ENCODE measurements at regions not wholly inside any gene's neighbourhood (a gene's known extent, or its start where the extent isn't known, plus 50 kb on each side); places are given as distances from the start of the nearest gene placed in this dataset.
"Not testable (repeated sequence)": the region's sequence is repeated elsewhere in the genome, so short reads cannot be mapped to it uniquely, and the experiment has no call there.

DNA sequence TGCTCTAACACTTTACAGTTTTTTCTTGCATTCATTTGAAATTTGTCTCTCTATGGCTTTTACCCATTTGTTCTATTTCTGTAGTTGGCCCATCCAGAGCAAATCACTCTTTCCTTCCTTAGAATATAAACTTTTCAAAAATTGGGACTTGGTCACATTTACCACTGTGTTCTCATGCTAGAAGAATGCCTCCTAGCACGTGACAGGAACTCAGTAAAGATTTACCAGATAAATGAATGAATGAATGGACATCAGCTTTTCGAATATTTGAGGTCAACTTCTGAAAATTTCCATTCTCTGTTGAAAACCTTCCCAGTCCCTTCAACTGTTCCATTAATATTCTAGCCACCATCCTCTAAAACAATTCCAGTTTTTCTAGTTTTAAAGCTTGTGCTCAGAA lies 294.5 kb downstream of the CD83 start:
- no peaks in the 10 kb centered on the region for H3K36me3 Mint-ChIP-seq (ENCODE audit: unreplicated experiment)
- no peak overlapping the region for H3K4me3 Mint-ChIP-seq (ENCODE audit: unreplicated experiment)
- DNase-seq (ENCODE audit: extremely low spot score, unreplicated experiment) = no peak

DNA sequence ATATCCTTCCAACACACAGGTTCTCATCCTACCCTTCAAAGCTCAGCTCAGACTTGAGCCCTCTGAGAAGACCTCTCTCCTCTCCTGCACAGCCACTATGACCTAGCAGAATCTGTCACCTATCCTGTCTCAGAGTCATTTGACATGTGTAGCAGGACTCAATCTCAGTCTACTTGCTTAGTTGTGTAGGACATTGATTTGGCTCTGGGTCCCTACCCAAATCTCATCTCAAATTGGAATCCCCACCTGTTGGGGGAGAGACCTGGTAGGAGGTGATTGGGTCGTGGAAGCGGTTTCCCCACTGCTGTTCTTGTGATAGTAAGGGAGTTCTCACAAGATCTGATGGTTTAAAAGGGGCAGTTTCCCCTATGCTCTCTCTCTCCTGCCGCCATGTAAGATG lies 297.9 kb downstream of the CD83 start:
- H3K9me3 Mint-ChIP-seq (ENCODE audit: unreplicated experiment) = peaks cover 10% of the 10 kb centered on the region
- no peaks in the 10 kb centered on the region for H3K4me1 Mint-ChIP-seq (ENCODE audit: unreplicated experiment)
- DNase-seq (ENCODE audit: extremely low spot score, unreplicated experiment) = no peak
- no peaks in the 10 kb centered on the region for H3K36me3 Mint-ChIP-seq (ENCODE audit: unreplicated experiment)
- H3K27me3 Mint-ChIP-seq (ENCODE audit: unreplicated experiment) = peaks cover 24% of the 10 kb centered on the region
- TF ChIP-seq, protein P1, sequence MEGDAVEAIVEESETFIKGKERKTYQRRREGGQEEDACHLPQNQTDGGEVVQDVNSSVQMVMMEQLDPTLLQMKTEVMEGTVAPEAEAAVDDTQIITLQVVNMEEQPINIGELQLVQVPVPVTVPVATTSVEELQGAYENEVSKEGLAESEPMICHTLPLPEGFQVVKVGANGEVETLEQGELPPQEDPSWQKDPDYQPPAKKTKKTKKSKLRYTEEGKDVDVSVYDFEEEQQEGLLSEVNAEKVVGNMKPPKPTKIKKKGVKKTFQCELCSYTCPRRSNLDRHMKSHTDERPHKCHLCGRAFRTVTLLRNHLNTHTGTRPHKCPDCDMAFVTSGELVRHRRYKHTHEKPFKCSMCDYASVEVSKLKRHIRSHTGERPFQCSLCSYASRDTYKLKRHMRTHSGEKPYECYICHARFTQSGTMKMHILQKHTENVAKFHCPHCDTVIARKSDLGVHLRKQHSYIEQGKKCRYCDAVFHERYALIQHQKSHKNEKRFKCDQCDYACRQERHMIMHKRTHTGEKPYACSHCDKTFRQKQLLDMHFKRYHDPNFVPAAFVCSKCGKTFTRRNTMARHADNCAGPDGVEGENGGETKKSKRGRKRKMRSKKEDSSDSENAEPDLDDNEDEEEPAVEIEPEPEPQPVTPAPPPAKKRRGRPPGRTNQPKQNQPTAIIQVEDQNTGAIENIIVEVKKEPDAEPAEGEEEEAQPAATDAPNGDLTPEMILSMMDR (IDR thresholded peaks at IDR 0.05) = no peak
- no peak overlapping the region for H3K4me3 Mint-ChIP-seq (ENCODE audit: unreplicated experiment)
- H3K27ac Mint-ChIP-seq (ENCODE audit: unreplicated experiment) = no peak overlapping the region

More for the DNA sequence above, 294.5 kb downstream of the CD83 start:
- no peaks in the 10 kb centered on the region for H3K4me1 Mint-ChIP-seq (ENCODE audit: unreplicated experiment)
- H3K27ac Mint-ChIP-seq (ENCODE audit: unreplicated experiment) = no peak overlapping the region
- peaks cover 27% of the 10 kb centered on the region for H3K27me3 Mint-ChIP-seq (ENCODE audit: unreplicated experiment)
- TF ChIP-seq, protein P1 (IDR thresholded peaks at IDR 0.05) = no peak
- no peaks in the 10 kb centered on the region for H3K9me3 Mint-ChIP-seq (ENCODE audit: unreplicated experiment)

DNA sequence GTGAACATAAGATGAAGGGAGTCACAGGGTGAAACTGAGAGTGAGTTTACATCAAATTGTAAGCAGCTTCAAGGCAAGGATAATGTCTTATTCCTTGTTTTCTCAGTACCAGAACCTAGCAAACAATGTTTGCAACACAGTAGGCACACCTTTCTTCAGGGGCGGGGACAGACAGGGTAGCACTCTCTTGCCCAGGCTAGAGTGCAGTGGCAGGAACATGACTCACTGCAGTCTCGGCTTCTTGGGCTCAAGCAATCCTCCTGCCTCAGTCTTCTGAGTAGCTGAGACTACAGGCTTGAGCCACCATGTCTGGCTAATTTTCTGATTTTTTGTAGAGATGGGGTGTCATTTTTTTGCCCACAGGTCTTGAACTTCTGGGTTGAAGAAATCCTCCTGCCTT lies 299.8 kb downstream of the CD83 start:
- no peak for DNase-seq (ENCODE audit: extremely low spot score, unreplicated experiment)
- H3K4me3 Mint-ChIP-seq (ENCODE audit: unreplicated experiment) = no peak overlapping the region
- H3K36me3 Mint-ChIP-seq (ENCODE audit: unreplicated experiment) = no peaks in the 10 kb centered on the region
- H3K4me1 Mint-ChIP-seq (ENCODE audit: unreplicated experiment) = no peaks in the 10 kb centered on the region
- H3K27ac Mint-ChIP-seq (ENCODE audit: unreplicated experiment) = no peak overlapping the region
- TF ChIP-seq, protein P1 (IDR thresholded peaks at IDR 0.05) = no peak
- peaks cover 19% of the 10 kb centered on the region for H3K27me3 Mint-ChIP-seq (ENCODE audit: unreplicated experiment)
- H3K9me3 Mint-ChIP-seq (ENCODE audit: unreplicated experiment) = peaks cover 10% of the 10 kb centered on the region

DNA sequence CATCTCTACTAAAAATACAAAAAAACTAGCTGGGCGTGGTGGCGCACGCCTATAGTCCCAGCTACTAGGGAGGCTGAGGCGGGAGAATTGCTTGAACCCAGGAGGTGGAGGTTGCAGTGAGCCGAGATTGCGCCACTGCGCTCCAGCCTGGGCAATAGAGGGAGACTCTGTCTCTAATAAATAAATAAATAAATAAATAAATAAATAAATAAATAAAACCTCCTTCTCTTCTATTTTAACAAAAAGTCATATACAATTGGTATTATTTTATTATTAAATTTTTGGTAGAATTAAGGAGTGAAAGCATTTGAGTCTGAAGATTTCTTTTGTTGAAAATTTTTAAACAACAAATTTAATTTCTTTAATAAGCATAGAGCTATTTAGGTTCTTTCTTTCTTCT lies 301.7 kb downstream of the CD83 start:
- not testable (repeated sequence) for DNase-seq (ENCODE audit: extremely low spot score, unreplicated experiment); H3K27ac Mint-ChIP-seq (ENCODE audit: unreplicated experiment); H3K9me3 Mint-ChIP-seq (ENCODE audit: unreplicated experiment); H3K4me1 Mint-ChIP-seq (ENCODE audit: unreplicated experiment); H3K4me3 Mint-ChIP-seq (ENCODE audit: unreplicated experiment); H3K36me3 Mint-ChIP-seq (ENCODE audit: unreplicated experiment)
- peaks cover 17% of the 10 kb centered on the region for H3K27me3 Mint-ChIP-seq (ENCODE audit: unreplicated experiment)

DNA sequence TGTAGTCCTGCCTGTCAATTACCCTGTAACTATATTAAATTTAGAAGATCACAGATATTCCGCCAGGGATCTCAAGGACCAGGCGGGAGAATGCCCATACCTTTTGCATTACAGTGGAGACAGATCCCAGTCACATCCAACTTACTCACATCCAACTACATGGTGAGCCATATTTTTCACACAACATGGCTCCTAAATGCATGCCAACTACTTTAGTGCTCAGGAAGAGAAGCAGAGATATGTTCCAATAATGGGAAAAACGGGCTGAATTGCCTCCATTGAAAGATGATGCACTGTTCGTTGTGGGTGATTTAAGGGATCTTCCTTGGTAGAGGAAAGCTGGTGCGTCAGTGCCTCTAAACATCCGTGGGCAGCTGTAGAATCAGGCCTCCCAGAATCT lies 304.5 kb downstream of the CD83 start:
- Mint-ChIP-seq H3K27ac (ENCODE audit: unreplicated experiment) (no peak overlapping the region), H3K27me3 (ENCODE audit: unreplicated experiment) (peaks cover 28% of the 10 kb centered on the region), H3K4me3 (ENCODE audit: unreplicated experiment) (no peak overlapping the region), H3K9me3 (ENCODE audit: unreplicated experiment) (peaks cover 10% of the 10 kb centered on the region), H3K4me1 (ENCODE audit: unreplicated experiment) (no peaks in the 10 kb centered on the region), H3K36me3 (ENCODE audit: unreplicated experiment) (no peaks in the 10 kb centered on the region)
- TF ChIP-seq, protein P1 (IDR thresholded peaks at IDR 0.05) = no peak
- no peak for DNase-seq (ENCODE audit: extremely low spot score, unreplicated experiment)

DNA sequence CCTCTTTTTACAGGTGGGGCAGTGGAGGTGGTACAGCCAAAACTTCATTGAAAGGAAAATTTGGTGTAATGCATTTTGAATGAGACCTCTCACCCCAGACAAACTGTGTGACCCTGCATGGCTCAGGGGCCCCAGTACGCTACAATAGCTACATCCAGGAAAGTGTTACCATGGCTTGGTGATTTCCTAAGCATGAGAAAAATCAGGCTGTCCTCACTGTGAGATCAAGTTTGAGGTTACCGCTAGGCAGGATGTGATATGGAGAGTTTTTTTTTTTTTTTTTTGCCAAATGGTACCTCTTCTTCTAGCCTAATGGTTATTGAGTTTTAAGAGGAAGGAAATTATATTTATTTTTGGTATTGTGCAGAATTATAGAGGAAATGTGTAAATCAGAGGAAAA lies 305.3 kb downstream of the CD83 start:
- TF ChIP-seq, protein P1 (IDR thresholded peaks at IDR 0.05) = no peak
- Mint-ChIP-seq H3K9me3 (ENCODE audit: unreplicated experiment) (peaks cover 7% of the 10 kb centered on the region), H3K27me3 (ENCODE audit: unreplicated experiment) (peaks cover 29% of the 10 kb centered on the region), H3K36me3 (ENCODE audit: unreplicated experiment) (no peaks in the 10 kb centered on the region), H3K4me1 (ENCODE audit: unreplicated experiment) (no peaks in the 10 kb centered on the region), H3K4me3 (ENCODE audit: unreplicated experiment) (no peak overlapping the region), H3K27ac (ENCODE audit: unreplicated experiment) (no peak overlapping the region)
- no peak for DNase-seq (ENCODE audit: extremely low spot score, unreplicated experiment)

Data from osteocyte (in vitro differentiated cells).